NAMALWA (cell line): ENCODE measurements at regions not wholly inside any gene's neighbourhood (a gene's known extent, or its start where the extent isn't known, plus 50 kb on each side); places are given as distances from the start of the nearest gene placed in this dataset.

Source experiments
- DNase-seq: peaks from one replicate; pipeline ENCODE4 v3.0.0-alpha.2; 2015; ENCODE audit warnings: low spot score

DNA sequence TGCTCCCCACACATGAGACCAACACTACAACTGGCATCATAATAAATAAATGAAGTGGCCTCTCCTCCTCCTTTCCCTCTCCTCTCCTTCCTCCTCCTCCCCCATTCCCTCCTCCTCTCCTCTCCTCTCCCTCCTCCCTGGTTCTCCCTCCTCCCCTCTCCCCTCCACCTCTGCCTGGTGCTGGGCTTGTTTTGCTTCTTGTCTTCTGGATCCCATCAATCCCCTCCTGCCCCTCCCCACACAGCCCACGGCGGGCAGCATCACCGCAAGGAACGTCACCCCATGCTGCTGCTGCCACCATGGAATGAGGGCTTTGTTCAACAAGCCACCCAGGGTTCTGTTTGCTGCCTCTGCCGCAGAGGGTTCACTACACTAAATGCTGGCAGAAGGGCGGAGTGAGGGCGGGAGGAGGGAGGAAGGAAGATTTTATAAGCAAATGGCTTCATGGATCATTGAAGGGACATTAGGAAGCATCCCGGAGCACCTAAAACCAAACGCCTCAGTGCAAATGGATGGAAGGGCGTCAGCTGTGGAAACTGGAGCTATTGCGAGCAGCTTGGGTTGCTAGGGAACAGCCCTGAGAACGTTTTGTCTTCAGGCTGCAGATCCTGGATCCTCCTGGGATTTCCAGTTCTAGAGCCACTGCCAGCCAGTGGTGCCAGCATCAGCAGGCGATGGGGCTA, 379.7 kb upstream of the ZMIZ1 start:
- no peak for DNase-seq

DNA sequence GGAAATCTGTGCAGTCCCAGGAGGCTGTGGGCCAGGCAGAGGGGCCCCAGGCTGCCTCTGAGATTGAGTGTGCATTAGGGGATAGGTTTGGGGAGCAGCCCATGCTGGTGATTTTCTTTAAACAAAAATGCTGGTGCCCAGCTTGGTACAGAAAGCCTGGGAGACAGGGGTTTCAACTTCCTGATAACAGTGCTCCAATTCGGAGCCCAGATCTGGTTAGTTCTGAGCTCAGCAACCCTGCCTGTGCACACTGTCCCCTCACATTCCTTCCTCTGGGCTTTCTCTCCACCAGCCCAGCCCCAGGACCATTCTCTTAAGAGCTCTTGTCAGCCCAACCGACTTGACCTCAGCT, 379.2 kb upstream of the ZMIZ1 start:
- no peak for DNase-seq

DNA sequence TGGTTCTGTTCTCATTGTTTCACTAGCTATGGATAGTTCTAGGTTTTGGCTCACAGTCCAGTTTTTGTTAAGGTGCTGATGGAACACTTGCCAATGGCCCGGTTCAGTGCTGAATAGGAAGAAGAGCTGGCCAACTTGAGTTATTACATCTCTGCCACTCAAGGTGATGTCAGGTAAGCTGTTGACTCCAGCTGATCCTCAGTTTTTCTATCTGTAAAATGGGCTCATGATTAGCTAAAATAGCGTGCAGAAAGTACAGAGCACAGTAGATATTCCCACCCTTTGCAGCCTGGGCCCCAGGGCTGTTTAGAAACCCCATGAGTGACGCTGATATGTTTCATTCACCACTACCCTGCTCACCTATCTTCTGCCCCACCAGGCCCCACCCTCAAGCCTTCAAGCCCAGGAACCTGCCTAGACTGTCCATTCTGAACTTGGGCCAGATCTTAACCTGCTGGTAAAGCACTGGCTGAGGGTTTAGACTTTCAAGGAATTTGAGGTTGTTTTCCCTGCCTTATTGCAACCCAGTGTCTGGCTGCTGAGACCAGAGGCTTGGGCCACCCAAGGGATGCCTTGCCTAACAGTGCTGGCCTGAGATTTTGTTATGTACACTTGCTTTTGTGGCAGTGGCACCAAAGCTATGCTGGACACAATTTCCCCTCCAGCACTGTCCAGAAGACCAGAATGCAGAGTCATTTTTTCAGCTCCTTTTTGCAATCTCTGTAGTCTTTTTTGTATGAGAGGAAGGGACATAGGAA, 378.2 kb upstream of the ZMIZ1 start:
- no peak for DNase-seq

DNA sequence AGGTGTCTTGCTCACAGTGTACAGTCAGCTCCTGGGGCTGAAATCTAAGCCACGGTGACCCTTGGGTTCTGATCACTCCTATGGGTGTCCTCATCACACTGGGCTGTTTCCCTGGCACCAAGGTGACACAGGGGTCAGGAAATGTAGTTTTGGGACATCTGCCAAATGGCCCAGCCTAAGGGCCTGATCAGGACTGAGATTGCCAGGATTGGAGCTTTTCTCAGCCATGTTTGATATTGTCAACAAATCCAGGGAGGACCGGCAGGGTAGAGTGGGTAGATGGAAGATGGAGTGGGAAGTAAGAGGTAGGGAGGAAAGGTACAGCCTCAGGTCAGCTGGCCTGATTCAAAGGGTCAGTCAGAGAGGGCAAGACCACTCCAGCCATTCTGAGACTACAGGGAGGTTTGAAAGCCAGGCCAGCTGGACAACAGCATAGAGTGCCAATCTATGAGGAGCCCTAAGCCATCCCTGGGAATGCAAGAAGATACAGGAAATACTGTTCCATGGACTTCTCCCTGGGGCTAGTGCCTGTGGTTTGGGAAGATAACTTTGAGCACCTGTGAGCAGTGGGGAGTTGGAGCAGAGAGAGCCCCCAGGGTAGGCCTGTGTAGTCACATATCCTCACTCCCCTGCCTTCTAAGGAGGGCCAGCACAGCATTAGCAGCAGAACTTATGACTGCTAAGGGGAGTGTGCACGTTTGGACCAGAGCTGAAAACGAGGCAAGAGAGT, 377.3 kb upstream of the ZMIZ1 start:
- DNase-seq, result no peak

DNA sequence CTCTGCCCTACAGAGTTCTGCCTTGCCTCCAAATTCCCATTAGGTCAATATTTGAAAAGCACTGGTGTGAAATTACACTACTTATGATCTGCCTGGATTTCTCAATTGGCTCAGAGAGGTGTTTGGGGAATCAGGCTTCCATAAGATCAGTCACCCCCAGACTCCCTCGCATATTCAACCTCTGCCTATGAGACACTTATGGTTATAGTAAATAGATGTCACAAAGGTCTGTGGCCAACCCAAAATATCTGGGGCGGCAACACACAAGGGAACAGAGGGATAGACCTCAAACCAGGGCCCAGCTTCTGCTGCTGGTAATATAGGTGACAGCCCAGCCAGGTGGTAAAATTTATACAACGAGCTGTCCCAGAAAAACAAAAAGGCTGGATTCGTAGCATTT, 376.7 kb upstream of the ZMIZ1 start:
- DNase-seq, result no peak

DNA sequence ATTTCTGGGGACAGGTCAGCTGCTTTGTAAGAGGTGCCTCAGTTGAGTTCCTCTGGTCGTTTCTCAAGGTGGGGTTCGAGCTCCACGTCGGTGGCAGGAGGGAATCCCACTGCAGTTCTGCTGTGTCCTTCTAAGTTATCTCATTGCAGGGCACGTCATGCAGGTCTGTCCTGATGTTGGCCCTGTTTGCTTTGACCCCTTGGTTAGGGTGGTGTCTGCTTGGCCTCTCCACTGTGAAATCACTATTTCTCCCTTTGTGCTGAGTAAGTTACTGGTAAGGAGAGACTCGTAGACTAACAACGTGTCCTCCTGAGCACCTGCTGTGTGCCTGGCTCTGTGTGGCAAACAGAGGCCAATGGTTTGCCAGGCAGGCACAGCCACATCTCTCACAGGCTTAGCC, 372.9 kb upstream of the ZMIZ1 start:
- DNase-seq, result no peak

DNA sequence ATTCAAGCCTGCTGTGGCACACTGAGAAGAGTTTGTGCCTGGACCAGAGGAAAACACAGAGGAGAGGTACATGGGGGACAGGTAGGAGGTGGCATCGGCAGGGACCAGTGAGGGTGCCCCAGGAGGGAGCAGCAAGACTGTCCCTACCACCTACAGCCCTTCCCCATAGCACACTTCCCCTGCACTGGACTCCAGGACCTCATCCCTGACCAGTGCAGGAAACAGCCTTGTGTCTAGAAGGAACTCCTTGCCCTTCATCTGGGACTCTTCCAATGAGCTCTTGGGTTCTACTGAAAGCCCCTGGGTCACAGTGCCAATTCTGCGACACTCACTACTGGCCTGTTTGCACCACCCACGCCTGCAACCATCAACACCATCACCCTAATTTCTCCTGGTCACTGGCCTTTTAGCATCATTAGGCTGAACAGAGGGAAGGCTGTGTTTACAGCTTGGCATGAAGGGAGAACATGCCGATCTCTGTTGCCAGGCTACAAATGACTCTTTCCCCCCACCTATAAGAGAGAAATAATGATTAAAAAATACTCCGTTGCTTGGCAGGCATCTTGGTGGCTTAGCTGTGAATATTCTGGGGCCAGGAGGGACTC, 371.9 kb upstream of the ZMIZ1 start:
- DNase-seq, result no peak

DNA sequence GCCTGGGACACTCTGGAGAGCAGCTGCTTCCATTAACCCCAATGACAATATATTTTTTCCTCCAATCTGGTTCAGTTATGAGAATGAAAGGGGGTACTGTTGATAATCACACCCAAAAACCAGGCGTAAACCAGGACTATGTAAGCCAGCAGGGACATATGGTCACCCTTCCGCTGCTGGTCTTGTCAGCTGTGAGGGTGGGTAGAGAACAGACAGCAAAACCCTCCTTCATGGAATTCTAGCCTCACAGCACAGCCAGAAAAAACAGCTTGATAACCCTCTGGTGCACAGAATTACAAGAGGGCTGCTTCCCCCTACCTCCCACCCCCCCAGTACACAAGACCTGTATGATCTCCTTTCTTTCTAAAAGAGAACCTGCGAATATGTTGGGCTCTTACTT, 368.8 kb upstream of the ZMIZ1 start:
- DNase-seq, result no peak

DNA sequence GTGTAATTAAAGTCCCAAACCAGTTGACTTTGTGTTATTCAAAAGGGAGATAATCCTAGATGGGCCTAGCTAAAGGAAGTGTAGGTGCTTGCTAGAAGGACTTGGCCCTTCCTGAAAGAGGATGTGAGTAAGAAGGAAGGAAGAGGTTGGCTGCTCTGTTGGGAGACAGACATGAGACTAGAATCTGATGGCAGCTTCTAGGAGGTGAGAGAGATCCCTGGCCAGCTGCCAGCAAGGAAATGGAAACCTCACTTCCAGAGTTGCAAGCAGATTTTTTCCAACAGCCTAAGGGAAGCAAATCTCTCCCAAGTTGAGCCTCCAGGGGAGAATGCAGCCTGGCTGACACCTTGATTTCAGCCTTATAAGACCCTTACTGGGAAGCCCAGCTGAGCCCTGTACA, 368.4 kb upstream of the ZMIZ1 start:
- no peak for DNase-seq

DNA sequence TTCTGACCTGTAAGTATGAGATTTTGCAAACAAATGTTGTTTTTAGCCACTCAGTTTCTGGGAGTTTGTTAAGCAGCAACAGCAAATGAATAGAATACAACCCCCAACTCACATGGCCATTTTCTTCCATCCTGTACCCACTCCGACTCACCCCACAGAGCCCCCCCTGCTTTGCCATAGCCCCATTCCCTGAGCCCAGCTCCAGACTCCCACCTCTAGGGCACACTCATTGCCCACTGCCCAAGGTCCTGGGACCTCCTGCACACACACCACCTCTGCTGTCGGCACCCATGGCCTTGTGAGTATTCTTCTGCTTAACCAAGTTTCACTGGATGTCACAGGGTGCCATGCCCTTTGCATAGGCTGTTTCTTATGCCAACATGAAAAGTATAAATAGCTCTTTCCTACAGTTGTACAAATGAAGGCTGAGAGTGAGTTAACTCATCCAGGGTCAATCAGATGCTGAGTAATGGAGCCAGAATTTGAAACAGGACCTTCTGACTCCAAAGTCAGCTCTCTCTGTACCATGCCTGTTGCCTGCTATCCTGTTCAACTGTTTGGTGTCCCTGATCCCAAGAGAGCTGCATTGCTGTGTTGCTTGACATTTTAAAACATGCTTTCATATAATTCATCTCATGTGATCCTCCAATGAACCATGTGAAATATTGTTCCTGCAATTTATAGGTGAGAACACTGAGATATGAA, 367.8 kb upstream of the ZMIZ1 start:
- no peak for DNase-seq

DNA sequence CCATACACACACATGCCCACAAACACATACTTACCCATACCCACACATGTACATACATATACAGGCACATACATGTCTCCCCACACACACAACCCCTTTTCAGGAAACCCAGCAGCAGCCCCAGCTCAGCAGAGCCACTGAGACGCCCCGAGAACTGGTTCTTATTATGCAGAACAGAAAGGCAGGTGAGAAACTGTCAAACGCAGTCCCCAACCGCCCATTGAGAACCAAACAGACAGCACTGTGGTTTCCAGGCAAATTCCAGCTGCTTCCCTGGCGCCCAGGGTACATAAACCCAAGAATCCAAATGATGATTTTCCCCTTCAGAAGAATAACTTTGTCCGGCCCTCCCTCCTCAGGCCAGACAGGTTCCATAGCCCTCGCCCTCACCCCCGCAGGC, 366.6 kb upstream of the ZMIZ1 start:
- no peak for DNase-seq

DNA sequence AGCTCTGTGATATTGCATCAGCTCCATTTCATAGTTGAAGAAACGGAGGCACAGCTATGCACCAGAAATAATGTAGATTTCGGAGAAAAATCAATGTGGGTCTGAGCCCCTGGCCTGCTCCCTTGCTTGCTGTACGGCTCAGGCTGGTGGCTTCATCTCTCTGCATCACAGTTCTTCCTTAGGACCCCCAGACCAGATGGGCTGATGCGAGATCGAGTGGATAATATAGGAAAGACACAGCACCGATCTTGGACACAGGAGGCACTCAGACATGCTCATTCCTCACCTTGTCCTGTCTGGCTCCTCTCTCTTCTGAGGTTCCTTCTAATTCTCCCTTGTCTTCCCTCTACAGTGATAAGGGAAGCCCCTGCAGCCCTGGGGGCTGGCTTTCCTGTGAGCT, 365.9 kb upstream of the ZMIZ1 start:
- no peak for DNase-seq

DNA sequence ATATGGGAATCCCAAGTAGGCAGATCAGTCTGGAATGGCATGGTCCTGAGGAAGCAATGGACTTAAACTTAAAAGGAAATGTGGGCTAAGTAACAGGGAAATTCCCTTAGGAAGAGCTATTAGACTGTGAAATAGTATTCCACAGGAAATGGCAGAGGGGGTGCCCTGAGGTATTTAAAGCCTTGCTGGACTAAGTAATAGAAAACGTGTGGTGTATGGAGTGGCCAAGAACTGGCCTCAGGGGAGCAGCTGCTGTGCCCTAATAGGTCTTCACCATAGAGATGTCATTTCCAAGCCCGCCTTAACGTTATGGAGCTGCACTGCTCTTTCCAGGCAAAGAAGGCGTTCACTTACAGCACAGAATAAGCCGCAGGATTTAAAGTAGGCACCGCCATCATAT, 365.2 kb upstream of the ZMIZ1 start:
- no peak for DNase-seq

DNA sequence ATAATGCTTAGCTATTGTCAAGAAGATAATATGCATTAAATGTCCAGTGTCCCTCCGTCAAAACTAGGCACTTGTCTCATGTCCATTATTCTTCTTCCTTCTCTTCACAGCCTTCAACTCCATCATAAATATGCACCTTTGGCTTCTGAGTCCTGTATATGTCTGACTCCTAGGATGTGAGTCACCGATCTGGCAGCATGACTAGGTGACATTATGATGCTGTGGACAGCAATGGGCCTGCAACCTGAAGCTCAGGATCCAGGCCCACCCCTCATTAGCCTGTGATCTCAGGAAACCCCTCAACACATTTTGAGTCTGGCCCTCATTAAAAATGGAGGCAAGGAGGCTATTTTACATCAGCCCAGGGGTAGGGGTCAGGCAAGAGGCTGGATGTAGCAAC, 362.5 kb upstream of the ZMIZ1 start:
- DNase-seq, result no peak

DNA sequence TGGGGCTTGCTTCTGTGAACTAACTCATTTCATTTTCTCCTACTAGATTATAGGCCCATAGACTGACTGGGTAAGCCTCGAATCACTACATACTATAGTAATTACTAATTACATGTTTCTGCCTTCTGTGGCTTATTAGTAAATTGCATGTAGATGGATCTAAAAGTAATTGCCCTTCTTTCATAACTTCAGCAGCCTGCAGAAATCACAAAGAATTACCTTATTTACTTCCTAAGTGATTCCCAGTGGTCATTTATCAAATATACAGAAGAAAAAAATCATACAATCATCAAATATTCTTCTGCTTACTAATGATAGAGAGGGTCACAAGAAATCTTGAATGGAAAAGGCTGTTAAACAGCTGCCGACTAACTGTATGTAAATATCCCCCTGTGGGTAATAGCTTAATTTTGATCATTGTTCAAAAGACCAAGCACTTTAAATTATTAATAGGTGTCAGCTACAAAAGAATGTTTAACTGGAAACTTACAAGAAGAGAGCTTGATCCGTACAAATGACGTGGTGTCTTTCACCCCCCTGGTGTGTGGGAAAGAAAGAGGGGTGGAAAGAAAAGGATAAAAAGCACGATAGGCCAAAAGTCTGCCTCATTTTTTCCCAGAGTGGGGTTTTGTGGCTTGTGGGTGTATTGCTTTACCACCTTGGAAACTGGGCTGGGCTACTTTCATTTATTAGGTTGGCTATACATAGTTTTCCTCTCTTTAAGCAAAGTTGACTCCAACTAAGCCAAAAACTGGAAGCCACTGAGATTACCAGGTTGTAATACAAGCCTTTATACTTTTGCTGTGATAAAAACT, 361.8 kb upstream of the ZMIZ1 start:
- no peak for DNase-seq

DNA sequence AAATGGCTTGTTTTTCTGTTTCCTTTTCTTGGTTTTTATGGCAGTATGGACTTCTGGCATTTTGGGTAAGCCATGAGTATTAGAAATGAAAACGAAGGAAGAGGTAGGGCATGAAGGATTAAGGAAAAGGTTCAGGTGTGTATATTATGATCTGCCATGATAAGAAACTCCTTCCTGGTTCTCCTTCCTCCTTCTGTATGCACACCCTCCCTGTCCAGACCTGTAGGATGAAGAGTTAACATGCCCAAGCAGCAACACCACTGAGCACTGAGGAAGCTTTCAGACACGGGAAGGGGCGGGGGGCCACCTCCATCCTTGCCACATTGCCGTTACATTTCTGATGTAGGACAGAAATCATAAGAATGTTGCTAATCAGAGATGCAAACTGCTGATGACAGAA, 361.0 kb upstream of the ZMIZ1 start:
- DNase-seq, result no peak

DNA sequence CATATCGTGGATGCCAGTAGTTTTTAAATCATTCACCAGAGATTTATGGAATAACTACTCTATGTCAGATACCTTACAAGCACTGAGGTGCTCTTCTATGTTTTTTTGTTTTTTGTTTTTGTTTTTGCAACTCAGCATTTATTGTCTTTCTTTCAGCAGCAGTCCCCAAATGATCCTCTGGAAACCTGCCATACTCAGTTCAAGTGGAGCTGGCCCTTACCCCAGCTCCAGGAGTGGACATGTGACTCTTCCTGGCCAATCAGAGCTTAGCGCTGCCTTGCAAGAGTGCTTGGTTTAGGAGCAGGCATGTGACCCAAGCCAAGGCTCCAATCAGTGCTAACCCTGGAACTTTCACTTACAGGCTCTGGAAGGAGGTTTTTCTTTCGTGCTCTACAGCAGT, 356.6 kb upstream of the ZMIZ1 start:
- no peak for DNase-seq

DNA sequence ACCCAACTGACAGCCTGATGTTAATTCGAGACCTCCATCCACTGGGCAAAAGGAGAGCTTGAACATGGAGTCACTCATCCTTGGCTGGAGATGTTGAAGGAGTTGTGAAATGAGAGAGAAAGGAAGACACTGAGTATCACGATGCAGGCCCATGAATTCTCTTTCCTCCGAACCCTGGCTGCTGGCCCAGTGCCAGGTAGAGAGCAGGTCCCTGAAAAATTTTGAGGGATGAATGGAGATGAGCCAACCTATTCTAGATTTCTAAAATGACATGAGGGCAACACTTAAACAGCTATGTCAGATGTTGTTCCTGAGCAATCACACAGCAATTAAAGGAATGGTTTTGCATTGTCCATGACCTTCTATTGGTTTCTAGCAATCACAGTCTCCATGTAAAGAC, 355.1 kb upstream of the ZMIZ1 start:
- DNase-seq, result no peak

DNA sequence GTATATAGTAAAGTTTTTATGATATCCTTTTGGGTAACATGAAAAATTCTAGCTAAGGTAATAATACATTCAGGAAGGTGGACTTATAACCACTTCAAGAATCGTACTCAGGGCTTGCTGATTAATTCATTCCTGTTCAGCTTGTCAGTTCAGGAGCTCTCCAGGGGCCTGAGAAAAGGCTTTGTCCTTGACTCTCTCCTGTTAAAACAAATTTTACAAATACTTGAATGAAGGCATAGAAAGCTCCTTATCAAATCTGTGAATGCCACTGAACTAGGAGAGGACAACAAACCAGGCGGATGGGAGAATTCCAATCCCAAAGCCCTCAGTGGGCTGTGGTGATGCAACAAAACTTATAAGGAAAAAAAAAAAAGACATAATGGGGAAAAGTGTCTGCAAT, 354.5 kb upstream of the ZMIZ1 start:
- no peak for DNase-seq

DNA sequence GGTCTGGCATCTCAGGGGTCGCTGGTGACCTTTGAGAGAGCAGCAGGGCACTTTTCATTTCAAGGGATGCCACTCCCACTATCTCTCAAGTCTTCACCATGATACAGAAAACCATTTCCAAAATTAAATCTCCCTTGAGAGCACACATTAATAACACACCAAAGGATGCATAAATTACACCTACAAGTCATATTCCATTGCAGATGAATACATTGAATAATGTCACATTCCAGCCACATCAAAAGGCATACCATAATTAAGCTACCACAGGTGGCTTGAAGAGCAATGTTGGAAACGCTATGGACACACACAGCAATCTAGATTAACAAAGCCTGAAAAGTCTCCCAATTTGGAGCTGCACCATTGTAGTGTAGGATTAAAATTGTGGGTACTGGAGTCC, 353.3 kb upstream of the ZMIZ1 start:
- no peak for DNase-seq

DNA sequence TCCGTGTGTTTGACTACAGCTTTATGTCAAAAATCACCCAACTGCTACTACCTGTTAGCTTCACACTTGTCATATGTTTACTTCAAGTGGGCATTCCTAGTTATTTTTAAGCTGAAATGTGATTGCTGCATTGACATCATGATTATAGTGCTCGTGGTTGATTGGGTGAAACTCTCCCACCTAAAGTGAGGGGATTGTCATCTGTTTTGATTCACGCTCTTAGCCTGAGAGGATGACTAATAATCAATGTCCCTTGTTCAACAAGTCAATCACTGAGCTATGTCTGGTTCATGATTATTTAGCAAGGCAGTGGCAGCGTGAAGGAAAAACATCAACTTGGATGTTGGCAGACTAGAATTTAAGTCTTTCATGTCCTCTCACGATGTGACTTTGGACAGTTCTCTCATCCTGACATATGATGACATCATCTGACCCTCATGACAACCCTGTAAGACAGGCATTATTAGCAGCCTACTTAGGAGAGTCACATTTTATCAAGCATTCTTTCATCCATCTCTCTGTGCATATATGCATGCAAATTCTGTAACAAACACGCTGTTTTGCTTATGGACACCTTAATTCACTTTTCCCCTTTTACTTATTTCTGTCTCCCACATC, 352.6 kb upstream of the ZMIZ1 start:
- DNase-seq, result no peak
